ENCODE measurements at regions not wholly inside any gene's neighbourhood (a gene's known extent, or its start where the extent isn't known, plus 50 kb on each side); places are given as distances from the start of the nearest gene placed in this dataset.
"Not testable (repeated sequence)": the region's sequence is repeated elsewhere in the genome, so short reads cannot be mapped to it uniquely, and the experiment has no call there.

GRCh38 chr2:122023059-122023864 is 267.8 kb downstream of the TSN start:
- no peak overlapping the region for H3K4me3 Mint-ChIP-seq
- intact Hi-C loops (cut with micrococcal nuclease), result no loop called here
- DNase-seq (ENCODE audit: low spot score), result no peak

GRCh38 chr2:122027510-122028217 is 272.2 kb downstream of the TSN start:
- no peaks in the 10 kb centered on the region for H3K4me1 Mint-ChIP-seq (ENCODE audit: low read depth)
- H3K9me3 Mint-ChIP-seq, result no peaks in the 10 kb centered on the region
- no peaks in the 10 kb centered on the region for H3K36me3 Mint-ChIP-seq (ENCODE audit: low read depth)
- DNase-seq (ENCODE audit: low spot score), result no peak
- H3K27ac Mint-ChIP-seq, result no peak overlapping the region
- no peak overlapping the region for H3K4me3 Mint-ChIP-seq
- intact Hi-C loops (cut with micrococcal nuclease), result no loop called here
- no peaks in the 10 kb centered on the region for H3K27me3 Mint-ChIP-seq (ENCODE audit: insufficient read depth)

More at GRCh38 chr2:122023059-122023864, 267.8 kb downstream of the TSN start:
- Mint-ChIP-seq H3K9me3 (no peaks in the 10 kb centered on the region), H3K36me3 (ENCODE audit: low read depth) (no peaks in the 10 kb centered on the region), H3K27me3 (ENCODE audit: insufficient read depth) (peaks cover 4% of the 10 kb centered on the region), H3K27ac (no peak overlapping the region), H3K4me1 (ENCODE audit: low read depth) (no peaks in the 10 kb centered on the region)

DNA sequence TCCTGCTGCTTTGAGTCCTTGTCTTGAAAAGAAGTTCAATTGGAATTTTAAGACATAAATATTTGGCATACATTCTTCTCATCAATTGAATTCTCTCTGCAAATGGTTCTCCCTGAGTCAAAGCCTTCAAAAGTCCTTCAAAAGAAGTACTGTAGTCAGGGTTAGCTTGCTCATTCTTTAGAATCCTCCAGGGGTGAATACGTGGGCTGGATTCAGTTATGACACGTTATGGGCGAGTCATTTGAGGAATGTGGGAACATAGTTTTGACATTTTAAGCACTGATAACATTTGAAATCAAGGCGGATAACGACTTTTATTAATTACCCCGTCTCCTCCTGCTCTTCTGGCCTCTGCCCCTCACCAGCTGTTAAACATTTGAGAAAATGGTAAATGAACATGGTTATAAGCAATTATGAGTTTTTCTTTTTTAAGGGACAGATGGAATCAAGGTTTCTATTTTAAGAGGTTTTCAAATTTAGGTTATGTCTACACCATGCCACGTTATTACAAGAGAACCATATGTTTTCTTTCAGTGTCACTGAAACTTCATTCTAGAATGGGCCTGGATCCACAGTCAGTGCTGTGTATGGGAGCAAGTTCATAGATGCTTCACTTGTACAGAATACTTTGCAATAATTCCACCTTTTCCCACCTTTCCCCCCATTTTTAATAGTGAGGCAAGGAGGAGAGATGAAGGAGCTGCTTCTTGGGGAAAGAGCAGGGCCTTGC is 273.1 kb downstream of the TSN start:
- Mint-ChIP-seq H3K27me3 (ENCODE audit: insufficient read depth) (no peaks in the 10 kb centered on the region), H3K9me3 (no peaks in the 10 kb centered on the region), H3K4me1 (ENCODE audit: low read depth) (no peaks in the 10 kb centered on the region), H3K36me3 (ENCODE audit: low read depth) (no peaks in the 10 kb centered on the region), H3K4me3 (no peak overlapping the region), H3K27ac (no peak overlapping the region)
- DNase-seq (ENCODE audit: low spot score), result no peak
- intact Hi-C loops (cut with micrococcal nuclease), result no loop called here

DNA sequence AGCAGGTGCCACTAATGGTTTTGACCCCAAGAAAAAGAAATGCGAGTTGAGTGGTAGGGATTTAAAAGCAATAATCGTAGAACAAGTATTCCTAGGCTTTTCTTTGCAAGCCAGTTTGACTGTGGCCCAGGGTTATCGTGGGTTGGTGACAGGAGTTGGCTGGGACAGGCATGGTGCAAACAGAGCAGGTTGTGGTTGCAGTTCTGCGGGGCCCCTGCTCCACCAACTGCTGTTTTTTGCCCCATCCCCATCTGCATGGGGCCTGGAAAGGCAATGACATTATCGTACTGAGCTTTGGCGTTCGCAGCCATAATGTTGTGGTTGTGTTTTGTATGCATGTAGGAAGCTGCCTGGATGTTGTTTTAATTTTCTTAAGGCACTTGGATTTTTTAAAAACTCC is 274.0 kb downstream of the TSN start:
- Mint-ChIP-seq H3K4me1 (ENCODE audit: low read depth) (no peaks in the 10 kb centered on the region), H3K27me3 (ENCODE audit: insufficient read depth) (no peaks in the 10 kb centered on the region), H3K36me3 (ENCODE audit: low read depth) (no peaks in the 10 kb centered on the region), H3K27ac (no peak overlapping the region), H3K9me3 (no peaks in the 10 kb centered on the region), H3K4me3 (no peak overlapping the region)
- intact Hi-C loops (cut with micrococcal nuclease), result no loop called here
- no peak for DNase-seq (ENCODE audit: low spot score)

DNA sequence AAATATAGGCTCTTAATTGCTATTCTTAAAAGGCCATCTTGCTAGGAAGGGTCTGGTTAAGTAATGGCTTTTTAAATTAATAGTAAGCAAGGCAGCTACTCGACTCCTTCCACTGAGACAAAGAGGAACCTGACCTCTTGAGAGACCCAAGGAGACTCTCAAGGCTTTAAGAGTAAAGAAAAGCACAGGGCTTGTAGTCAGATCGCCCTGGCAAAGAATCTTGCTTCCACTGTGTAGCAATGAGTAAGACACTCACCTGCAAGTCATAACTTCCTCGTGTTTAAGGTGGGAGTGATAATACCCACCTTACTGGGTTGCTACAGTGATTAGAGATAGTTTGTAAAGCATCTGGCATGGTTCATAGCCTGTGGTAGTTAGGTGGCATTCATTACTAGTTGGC is 274.5 kb downstream of the TSN start:
- no peak overlapping the region for H3K27ac Mint-ChIP-seq

GRCh38 chr2:122031544-122032263 is 276.3 kb downstream of the TSN start:
- Mint-ChIP-seq H3K27ac (no peak overlapping the region), H3K27me3 (ENCODE audit: insufficient read depth) (no peaks in the 10 kb centered on the region), H3K4me1 (ENCODE audit: low read depth) (no peaks in the 10 kb centered on the region), H3K4me3 (no peak overlapping the region), H3K9me3 (no peaks in the 10 kb centered on the region), H3K36me3 (ENCODE audit: low read depth) (no peaks in the 10 kb centered on the region)
- intact Hi-C loops (cut with micrococcal nuclease), result no loop called here
- DNase-seq (ENCODE audit: low spot score), result no peak

More for the DNA sequence above, 274.5 kb downstream of the TSN start:
- Mint-ChIP-seq H3K9me3 (no peaks in the 10 kb centered on the region), H3K27me3 (ENCODE audit: insufficient read depth) (no peaks in the 10 kb centered on the region), H3K4me3 (no peak overlapping the region), H3K4me1 (ENCODE audit: low read depth) (no peaks in the 10 kb centered on the region), H3K36me3 (ENCODE audit: low read depth) (no peaks in the 10 kb centered on the region)
- intact Hi-C loops (cut with micrococcal nuclease), result no loop called here
- no peak for DNase-seq (ENCODE audit: low spot score)

- intact Hi-C loops (cut with micrococcal nuclease), result no loop called here
- no peaks in the 10 kb centered on the region for H3K36me3 Mint-ChIP-seq (ENCODE audit: low read depth)
- H3K27me3 Mint-ChIP-seq (ENCODE audit: insufficient read depth), result no peaks in the 10 kb centered on the region
- H3K9me3 Mint-ChIP-seq, result no peaks in the 10 kb centered on the region
- no peak for DNase-seq (ENCODE audit: low spot score)
- no peak overlapping the region for H3K4me3 Mint-ChIP-seq
- H3K27ac Mint-ChIP-seq, result no peak overlapping the region
- no peaks in the 10 kb centered on the region for H3K4me1 Mint-ChIP-seq (ENCODE audit: low read depth)
Observed at GRCh38 chr2:122032264-122032645, 276.8 kb downstream of the TSN start.

DNA sequence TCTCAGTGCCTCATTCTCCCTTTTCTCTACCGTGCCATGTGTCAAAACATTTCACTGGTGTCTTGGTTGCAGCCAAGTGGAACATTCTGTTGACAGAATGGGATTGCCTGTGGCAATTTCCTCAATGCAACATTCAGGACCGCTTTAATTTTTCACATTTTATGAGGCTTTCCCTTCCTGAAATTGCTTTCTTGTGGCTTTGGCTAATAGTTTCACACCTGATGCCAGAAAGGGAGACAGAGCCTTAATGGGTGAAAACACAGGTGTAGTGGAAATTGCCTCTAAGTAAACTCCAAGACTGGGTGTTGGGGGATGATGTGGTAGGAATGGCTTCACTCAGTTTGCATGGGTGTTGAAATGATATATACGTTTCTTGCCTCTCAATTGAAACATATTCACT is 278.3 kb downstream of the TSN start:
- H3K4me1 Mint-ChIP-seq (ENCODE audit: low read depth), result no peaks in the 10 kb centered on the region
- H3K27me3 Mint-ChIP-seq (ENCODE audit: insufficient read depth), result no peaks in the 10 kb centered on the region
- H3K27ac Mint-ChIP-seq, result no peak overlapping the region
- H3K4me3 Mint-ChIP-seq, result no peak overlapping the region
- no peaks in the 10 kb centered on the region for H3K36me3 Mint-ChIP-seq (ENCODE audit: low read depth)
- H3K9me3 Mint-ChIP-seq, result peaks cover 6% of the 10 kb centered on the region
- no peak for DNase-seq (ENCODE audit: low spot score)
- intact Hi-C loops (cut with micrococcal nuclease), result no loop called here

- H3K27ac Mint-ChIP-seq, result no peak overlapping the region
- no peak overlapping the region for H3K4me3 Mint-ChIP-seq
- peaks cover 6% of the 10 kb centered on the region for H3K9me3 Mint-ChIP-seq
- no peaks in the 10 kb centered on the region for H3K4me1 Mint-ChIP-seq (ENCODE audit: low read depth)
- no peak for DNase-seq (ENCODE audit: low spot score)
- intact Hi-C loops (cut with micrococcal nuclease), result no loop called here
- H3K36me3 Mint-ChIP-seq (ENCODE audit: low read depth), result no peaks in the 10 kb centered on the region
- no peaks in the 10 kb centered on the region for H3K27me3 Mint-ChIP-seq (ENCODE audit: insufficient read depth)
Observed at GRCh38 chr2:122034344-122034743, 278.9 kb downstream of the TSN start.

DNA sequence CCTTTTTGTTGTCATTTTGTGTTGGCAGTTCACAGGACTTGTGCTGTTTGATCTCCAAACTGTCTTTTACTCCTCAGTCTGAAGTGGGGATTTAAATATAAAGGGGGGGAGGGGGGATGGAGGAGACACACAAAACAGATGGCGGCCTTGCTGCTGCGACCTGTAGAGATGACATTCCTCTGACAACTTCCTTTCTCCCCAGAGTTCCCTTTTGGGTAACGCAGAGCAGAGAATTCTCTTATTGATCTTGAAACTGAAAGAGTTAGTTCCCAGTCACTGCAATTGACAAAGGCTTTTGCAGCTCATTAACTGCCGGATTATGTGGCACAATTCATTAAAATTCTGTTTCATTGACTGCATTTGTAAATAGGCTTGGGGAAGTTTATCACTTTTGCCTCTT is 279.3 kb downstream of the TSN start:
- intact Hi-C loops (cut with micrococcal nuclease), result no loop called here
- DNase-seq (ENCODE audit: low spot score), result no peak
- Mint-ChIP-seq H3K4me3 (no peak overlapping the region), H3K4me1 (ENCODE audit: low read depth) (no peaks in the 10 kb centered on the region), H3K9me3 (peaks cover 6% of the 10 kb centered on the region), H3K27ac (no peak overlapping the region), H3K36me3 (ENCODE audit: low read depth) (no peaks in the 10 kb centered on the region), H3K27me3 (ENCODE audit: insufficient read depth) (no peaks in the 10 kb centered on the region)

DNA sequence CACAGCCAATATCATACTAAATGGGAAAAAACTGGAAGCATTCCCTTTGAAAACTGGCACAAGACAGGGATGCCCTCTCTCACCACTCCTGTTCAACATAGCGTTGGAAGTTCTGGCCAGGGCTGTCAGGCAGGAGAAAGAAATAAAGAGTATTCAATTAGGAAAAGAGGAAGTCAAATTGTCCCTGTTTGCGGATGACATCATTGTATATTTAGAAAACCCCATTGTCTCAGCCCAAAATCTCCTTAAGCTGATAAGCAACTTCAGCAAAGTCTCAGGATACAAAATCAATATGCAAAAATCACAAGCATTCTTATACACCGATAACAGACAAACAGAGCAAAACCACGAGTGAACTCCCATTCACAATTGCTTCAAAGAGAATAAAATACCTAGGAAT is 283.4 kb downstream of the TSN start:
- DNase-seq (ENCODE audit: low spot score); H3K27ac Mint-ChIP-seq; H3K27me3 Mint-ChIP-seq (ENCODE audit: insufficient read depth); H3K9me3 Mint-ChIP-seq; H3K4me3 Mint-ChIP-seq; H3K36me3 Mint-ChIP-seq (ENCODE audit: low read depth); intact Hi-C loops (cut with micrococcal nuclease); H3K4me1 Mint-ChIP-seq (ENCODE audit: low read depth): not testable (repeated sequence)

DNA sequence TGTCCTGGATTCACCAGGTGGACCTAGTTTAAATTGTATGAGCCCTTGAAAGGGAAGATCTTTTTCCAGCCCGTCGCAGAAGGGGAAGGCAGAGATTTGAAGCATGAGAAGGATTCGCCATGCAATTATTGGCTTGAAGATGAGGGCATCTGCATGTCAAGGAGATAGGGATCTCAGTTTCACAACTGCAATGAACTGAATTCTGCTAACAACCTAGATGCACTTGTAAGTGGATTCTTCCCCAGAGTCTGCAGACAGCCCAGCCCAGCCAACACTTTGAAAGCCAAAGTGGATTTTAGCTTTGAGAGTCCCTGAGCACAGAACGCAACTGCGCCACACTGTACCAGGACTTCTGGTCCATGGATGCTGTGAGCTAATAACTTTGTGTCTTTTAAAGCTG is 286.0 kb downstream of the TSN start:
- no peak for DNase-seq (ENCODE audit: low spot score)
- Mint-ChIP-seq H3K4me1 (ENCODE audit: low read depth) (no peaks in the 10 kb centered on the region), H3K36me3 (ENCODE audit: low read depth) (no peaks in the 10 kb centered on the region), H3K4me3 (no peak overlapping the region), H3K27me3 (ENCODE audit: insufficient read depth) (no peaks in the 10 kb centered on the region), H3K9me3 (peaks cover 6% of the 10 kb centered on the region), H3K27ac (no peak overlapping the region)
- intact Hi-C loops (cut with micrococcal nuclease), result no loop called here

DNA sequence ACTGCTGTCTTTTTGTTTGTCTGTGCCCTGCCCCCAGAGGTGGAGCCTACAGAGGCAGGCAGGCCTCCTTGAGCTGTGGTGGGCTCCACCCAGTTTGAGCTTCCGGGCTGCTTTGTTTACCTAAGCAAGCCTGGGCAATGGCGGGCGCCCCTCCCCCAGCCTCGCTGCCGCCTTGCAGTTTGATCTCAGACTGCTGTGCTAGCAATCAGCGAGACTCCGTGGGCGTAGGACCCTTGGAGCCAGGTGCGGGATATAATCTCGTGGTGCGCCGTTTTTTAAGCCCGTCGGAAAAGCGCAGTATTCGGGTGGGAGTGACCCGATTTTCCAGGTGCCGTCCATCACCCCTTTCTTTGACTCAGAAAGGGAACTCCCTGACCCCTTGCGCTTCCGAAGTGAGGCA is 296.2 kb downstream of the TSN start:
- H3K27ac Mint-ChIP-seq; intact Hi-C loops (cut with micrococcal nuclease); H3K36me3 Mint-ChIP-seq (ENCODE audit: low read depth); H3K4me3 Mint-ChIP-seq; H3K27me3 Mint-ChIP-seq (ENCODE audit: insufficient read depth); H3K4me1 Mint-ChIP-seq (ENCODE audit: low read depth); H3K9me3 Mint-ChIP-seq; DNase-seq (ENCODE audit: low spot score): not testable (repeated sequence)
